GM23338 (cell line): ENCODE measurements at regions not wholly inside any gene's neighbourhood (a gene's known extent, or its start where the extent isn't known, plus 50 kb on each side); places are given as distances from the start of the nearest gene placed in this dataset.

ENCODE experiments used
- ATAC-seq: fragments of 200-7000 bp; cut with Tn5 transposase; 3 replicates; pipeline ENCODE4 v1.9.1; 2020
- DNase-seq: peaks from one replicate; pipeline ENCODE4 v3.0.0-alpha.2; 2015; ENCODE audit warnings: low spot score
- H2AFZ ChIP-seq: fragments of 200-600 bp; sonication (generic); 2 replicates; pipeline ENCODE4 v1.8.0; 2016; ENCODE audit warnings: antibody characterized with exemption, mild to moderate bottlenecking, moderate library complexity
- H3F3A ChIP-seq: fragments of 200-600 bp; sonication (generic); replicated peaks from 2 replicates; pipeline ENCODE4 v1.8.0; 2017; ENCODE audit warnings: antibody characterized with exemption, mixed run types, low read depth
- H3K27ac ChIP-seq: fragments of 200-600 bp; sonication (generic); 2 replicates; pipeline ENCODE4 v1.6.1; 2016; ENCODE audit warnings: low read depth
- H3K27me3 ChIP-seq: fragments of 200-600 bp; sonication (generic); 2 replicates; pipeline ENCODE4 v1.8.0; 2016; ENCODE audit warnings: mild to moderate bottlenecking, mixed run types, moderate library complexity; ENCODE audit not compliant: insufficient read depth
- H3K36me3 ChIP-seq: fragments of 200-600 bp; sonication (generic); 2 replicates; pipeline ENCODE4 v1.8.0; 2016; ENCODE audit warnings: mild to moderate bottlenecking; ENCODE audit not compliant: insufficient read depth
- H3K4me1 ChIP-seq: fragments of 200-600 bp; sonication (generic); 2 replicates; pipeline ENCODE4 v1.8.0; 2016; ENCODE audit warnings: mild to moderate bottlenecking, moderate library complexity; ENCODE audit not compliant: insufficient read depth
- H3K4me2 ChIP-seq: fragments of 200-600 bp; sonication (generic); 2 replicates; pipeline ENCODE4 v1.7.1; 2017; ENCODE audit warnings: mixed run types
- H3K4me3 ChIP-seq: fragments of 200-600 bp; sonication (generic); 2 replicates; pipeline ENCODE4 v1.6.1; 2016; ENCODE audit warnings: mixed run types
- H3K79me2 ChIP-seq: fragments of 200-600 bp; sonication (generic); replicated peaks from 2 replicates; pipeline ENCODE4 v1.8.0; 2017; ENCODE audit warnings: mild to moderate bottlenecking; ENCODE audit not compliant: insufficient read depth
- H3K9me2 ChIP-seq: fragments of 200-600 bp; sonication (generic); 2 replicates; pipeline ENCODE4 v1.8.0; 2017; ENCODE audit not compliant: insufficient read depth
- H4K20me1 ChIP-seq: fragments of 200-600 bp; sonication (generic); replicated peaks from 2 replicates; pipeline ENCODE4 v1.8.0; 2017; ENCODE audit warnings: mild to moderate bottlenecking; ENCODE audit not compliant: insufficient read depth
- H3K27ac Mint-ChIP-seq: 2 replicates; pipeline ENCODE4 v1.8.0; 2020; ENCODE audit warnings: inconsistent platforms, mild to moderate bottlenecking, moderate library complexity, mixed read lengths
- H3K27me3 Mint-ChIP-seq: 3 replicates; pipeline ENCODE4 v1.8.0; 2022; ENCODE audit warnings: low read depth, mild to moderate bottlenecking, moderate library complexity, mixed read lengths, inconsistent platforms; ENCODE audit not compliant: insufficient read depth, poor library complexity
- H3K36me3 Mint-ChIP-seq: 3 replicates; pipeline ENCODE4 v1.8.0; 2021; ENCODE audit warnings: low read depth, mild to moderate bottlenecking, inconsistent platforms, moderate library complexity, mixed read lengths
- H3K4me1 Mint-ChIP-seq: 3 replicates; pipeline ENCODE4 v1.8.0; 2020; ENCODE audit warnings: mild to moderate bottlenecking, inconsistent platforms, mixed read lengths
- H3K4me3 Mint-ChIP-seq: 3 replicates; pipeline ENCODE4 v1.8.0; 2021; ENCODE audit warnings: moderate library complexity, mild to moderate bottlenecking, inconsistent platforms, mixed read lengths
- H3K9me3 Mint-ChIP-seq: 3 replicates; pipeline ENCODE4 v1.8.0; 2020; ENCODE audit warnings: moderate library complexity, mild to moderate bottlenecking, inconsistent platforms, mixed read lengths
- CREB1 ChIP-seq: fragments of 250-450 bp; sonication (Bioruptor Pico); IDR thresholded peaks from 2 replicates; pipeline ENCODE4 v1.5.0; 2020; ENCODE audit warnings: low read depth, mild to moderate bottlenecking, moderate library complexity
- ETS1 ChIP-seq: IDR thresholded peaks from 2 replicates; pipeline ENCODE4 v1.6.1; 2016; ENCODE audit warnings: antibody characterized with exemption
- EZH2 ChIP-seq: fragments of 200-600 bp; sonication (generic); IDR thresholded peaks from one replicate; pipeline ENCODE4 v1.8.0; 2017; ENCODE audit warnings: antibody characterized with exemption, mild to moderate bottlenecking, low read depth; ENCODE audit not compliant: unreplicated experiment
- EZH2phosphoT487 ChIP-seq: fragments of 200-600 bp; sonication (generic); IDR thresholded peaks from one replicate; pipeline ENCODE4 v1.8.1; 2018; ENCODE audit warnings: antibody characterized with exemption; ENCODE audit not compliant: unreplicated experiment
- JUNB ChIP-seq: IDR thresholded peaks from one replicate; pipeline ENCODE4 v1.6.1; 2016; ENCODE audit warnings: antibody characterized with exemption; ENCODE audit not compliant: unreplicated experiment
- NANOG ChIP-seq: IDR thresholded peaks from 2 replicates; pipeline ENCODE4 v1.6.1; 2016; ENCODE audit warnings: antibody characterized with exemption, borderline replicate concordance
- POLR2AphosphoS5 ChIP-seq: IDR thresholded peaks from 2 replicates; pipeline ENCODE4 v1.6.1; 2016; ENCODE audit warnings: antibody characterized with exemption, low read depth
- STAT1 ChIP-seq: IDR thresholded peaks from one replicate; pipeline ENCODE4 v1.6.1; 2016; ENCODE audit warnings: antibody characterized with exemption; ENCODE audit not compliant: unreplicated experiment
- ZNF114 ChIP-seq: fragments of 250-450 bp; sonication (Bioruptor Pico); IDR thresholded peaks from 2 replicates; pipeline ENCODE4 v1.5.0; 2020; ENCODE audit warnings: mild to moderate bottlenecking, moderate library complexity
- ZNF331 ChIP-seq: fragments of 250-450 bp; sonication (Bioruptor Pico); IDR thresholded peaks from 2 replicates; pipeline ENCODE4 v1.5.0; 2020; ENCODE audit warnings: low read depth, mild to moderate bottlenecking, moderate library complexity
- TF ChIP-seq, protein P1 (sequence below), 2 experiments: fragments of 200-600 bp in 1 of 2; sonication (generic) in 1 of 2; conservative IDR thresholded peaks; 2 replicates each; pipeline versions ENCODE4 v1.5.1 to v1.6.1; 2016 to 2017; ENCODE audit warnings: antibody characterized with exemption in 2 of 2, low read depth in 2 of 2, mild to moderate bottlenecking in 2 of 2, moderate library complexity in 1 of 2
- TF ChIP-seq, protein P2 (sequence below): IDR thresholded peaks from one replicate; pipeline ENCODE4 v1.6.1; 2018; ENCODE audit warnings: antibody characterized with exemption; ENCODE audit not compliant: unreplicated experiment
- TF ChIP-seq, protein P3 (sequence below): fragments of 250-450 bp; sonication (Bioruptor Pico); IDR thresholded peaks from 2 replicates; pipeline ENCODE4 v1.5.0; 2020; ENCODE audit warnings: mild to moderate bottlenecking, moderate library complexity

DNA sequence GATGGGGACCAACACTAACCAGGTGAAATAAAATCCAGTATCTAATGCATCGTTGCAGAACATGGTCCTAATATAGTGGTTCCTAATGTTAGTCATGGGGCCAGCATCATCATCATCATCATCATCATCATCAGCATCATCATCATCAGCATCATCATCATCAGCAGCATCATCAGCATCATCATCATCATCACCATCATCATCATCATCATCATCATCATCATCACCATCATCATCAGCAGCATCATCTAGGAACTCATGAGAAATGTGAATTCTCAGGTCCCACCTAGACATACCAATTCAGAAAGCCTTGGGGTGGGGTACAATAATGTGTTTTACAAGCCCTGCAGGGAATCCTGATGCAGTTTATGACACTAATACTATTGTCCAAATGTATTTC, 179.4 kb upstream of the LRRN1 start:
- peaks cover 90% of the 10 kb centered on the region for H3K9me3 Mint-ChIP-seq
- Histone ChIP-seq H4K20me1 (no peaks in the 10 kb centered on the region), H3K79me2 (no peaks in the 10 kb centered on the region), H3K4me1 (peaks cover 7% of the 10 kb centered on the region; the same call in 1 of the 2 replicates), H3K4me2 (no peak overlapping the region), H3K36me3 (no peaks in the 10 kb centered on the region), H3F3A (no peaks in the 10 kb centered on the region), H3K27ac (no peak overlapping the region), H3K4me3 (no peak overlapping the region), H2AFZ (no peak overlapping the region), H3K27me3 (no peaks in the 10 kb centered on the region), H3K9me2 (peaks cover 3% of the 10 kb centered on the region; the same call in 1 of the 2 replicates)
- H3K36me3 Mint-ChIP-seq = peaks cover 23% of the 10 kb centered on the region; the same call in 2 of the 3 replicates
- no peak for ATAC-seq
- H3K4me3 Mint-ChIP-seq = no peak overlapping the region
- no peaks in the 10 kb centered on the region for H3K4me1 Mint-ChIP-seq
- TF ChIP-seq POLR2AphosphoS5 = no peak
- no peak for TF ChIP-seq STAT1
- TF ChIP-seq, protein P1, sequence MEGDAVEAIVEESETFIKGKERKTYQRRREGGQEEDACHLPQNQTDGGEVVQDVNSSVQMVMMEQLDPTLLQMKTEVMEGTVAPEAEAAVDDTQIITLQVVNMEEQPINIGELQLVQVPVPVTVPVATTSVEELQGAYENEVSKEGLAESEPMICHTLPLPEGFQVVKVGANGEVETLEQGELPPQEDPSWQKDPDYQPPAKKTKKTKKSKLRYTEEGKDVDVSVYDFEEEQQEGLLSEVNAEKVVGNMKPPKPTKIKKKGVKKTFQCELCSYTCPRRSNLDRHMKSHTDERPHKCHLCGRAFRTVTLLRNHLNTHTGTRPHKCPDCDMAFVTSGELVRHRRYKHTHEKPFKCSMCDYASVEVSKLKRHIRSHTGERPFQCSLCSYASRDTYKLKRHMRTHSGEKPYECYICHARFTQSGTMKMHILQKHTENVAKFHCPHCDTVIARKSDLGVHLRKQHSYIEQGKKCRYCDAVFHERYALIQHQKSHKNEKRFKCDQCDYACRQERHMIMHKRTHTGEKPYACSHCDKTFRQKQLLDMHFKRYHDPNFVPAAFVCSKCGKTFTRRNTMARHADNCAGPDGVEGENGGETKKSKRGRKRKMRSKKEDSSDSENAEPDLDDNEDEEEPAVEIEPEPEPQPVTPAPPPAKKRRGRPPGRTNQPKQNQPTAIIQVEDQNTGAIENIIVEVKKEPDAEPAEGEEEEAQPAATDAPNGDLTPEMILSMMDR (conservative IDR thresholded peaks at IDR 0.05; ENCODE audit: low read depth in 2 of 2) = no peak
- TF ChIP-seq, protein P2, sequence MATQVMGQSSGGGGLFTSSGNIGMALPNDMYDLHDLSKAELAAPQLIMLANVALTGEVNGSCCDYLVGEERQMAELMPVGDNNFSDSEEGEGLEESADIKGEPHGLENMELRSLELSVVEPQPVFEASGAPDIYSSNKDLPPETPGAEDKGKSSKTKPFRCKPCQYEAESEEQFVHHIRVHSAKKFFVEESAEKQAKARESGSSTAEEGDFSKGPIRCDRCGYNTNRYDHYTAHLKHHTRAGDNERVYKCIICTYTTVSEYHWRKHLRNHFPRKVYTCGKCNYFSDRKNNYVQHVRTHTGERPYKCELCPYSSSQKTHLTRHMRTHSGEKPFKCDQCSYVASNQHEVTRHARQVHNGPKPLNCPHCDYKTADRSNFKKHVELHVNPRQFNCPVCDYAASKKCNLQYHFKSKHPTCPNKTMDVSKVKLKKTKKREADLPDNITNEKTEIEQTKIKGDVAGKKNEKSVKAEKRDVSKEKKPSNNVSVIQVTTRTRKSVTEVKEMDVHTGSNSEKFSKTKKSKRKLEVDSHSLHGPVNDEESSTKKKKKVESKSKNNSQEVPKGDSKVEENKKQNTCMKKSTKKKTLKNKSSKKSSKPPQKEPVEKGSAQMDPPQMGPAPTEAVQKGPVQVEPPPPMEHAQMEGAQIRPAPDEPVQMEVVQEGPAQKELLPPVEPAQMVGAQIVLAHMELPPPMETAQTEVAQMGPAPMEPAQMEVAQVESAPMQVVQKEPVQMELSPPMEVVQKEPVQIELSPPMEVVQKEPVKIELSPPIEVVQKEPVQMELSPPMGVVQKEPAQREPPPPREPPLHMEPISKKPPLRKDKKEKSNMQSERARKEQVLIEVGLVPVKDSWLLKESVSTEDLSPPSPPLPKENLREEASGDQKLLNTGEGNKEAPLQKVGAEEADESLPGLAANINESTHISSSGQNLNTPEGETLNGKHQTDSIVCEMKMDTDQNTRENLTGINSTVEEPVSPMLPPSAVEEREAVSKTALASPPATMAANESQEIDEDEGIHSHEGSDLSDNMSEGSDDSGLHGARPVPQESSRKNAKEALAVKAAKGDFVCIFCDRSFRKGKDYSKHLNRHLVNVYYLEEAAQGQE = no peak
- TF ChIP-seq JUNB = no peak
- TF ChIP-seq, protein P3, sequence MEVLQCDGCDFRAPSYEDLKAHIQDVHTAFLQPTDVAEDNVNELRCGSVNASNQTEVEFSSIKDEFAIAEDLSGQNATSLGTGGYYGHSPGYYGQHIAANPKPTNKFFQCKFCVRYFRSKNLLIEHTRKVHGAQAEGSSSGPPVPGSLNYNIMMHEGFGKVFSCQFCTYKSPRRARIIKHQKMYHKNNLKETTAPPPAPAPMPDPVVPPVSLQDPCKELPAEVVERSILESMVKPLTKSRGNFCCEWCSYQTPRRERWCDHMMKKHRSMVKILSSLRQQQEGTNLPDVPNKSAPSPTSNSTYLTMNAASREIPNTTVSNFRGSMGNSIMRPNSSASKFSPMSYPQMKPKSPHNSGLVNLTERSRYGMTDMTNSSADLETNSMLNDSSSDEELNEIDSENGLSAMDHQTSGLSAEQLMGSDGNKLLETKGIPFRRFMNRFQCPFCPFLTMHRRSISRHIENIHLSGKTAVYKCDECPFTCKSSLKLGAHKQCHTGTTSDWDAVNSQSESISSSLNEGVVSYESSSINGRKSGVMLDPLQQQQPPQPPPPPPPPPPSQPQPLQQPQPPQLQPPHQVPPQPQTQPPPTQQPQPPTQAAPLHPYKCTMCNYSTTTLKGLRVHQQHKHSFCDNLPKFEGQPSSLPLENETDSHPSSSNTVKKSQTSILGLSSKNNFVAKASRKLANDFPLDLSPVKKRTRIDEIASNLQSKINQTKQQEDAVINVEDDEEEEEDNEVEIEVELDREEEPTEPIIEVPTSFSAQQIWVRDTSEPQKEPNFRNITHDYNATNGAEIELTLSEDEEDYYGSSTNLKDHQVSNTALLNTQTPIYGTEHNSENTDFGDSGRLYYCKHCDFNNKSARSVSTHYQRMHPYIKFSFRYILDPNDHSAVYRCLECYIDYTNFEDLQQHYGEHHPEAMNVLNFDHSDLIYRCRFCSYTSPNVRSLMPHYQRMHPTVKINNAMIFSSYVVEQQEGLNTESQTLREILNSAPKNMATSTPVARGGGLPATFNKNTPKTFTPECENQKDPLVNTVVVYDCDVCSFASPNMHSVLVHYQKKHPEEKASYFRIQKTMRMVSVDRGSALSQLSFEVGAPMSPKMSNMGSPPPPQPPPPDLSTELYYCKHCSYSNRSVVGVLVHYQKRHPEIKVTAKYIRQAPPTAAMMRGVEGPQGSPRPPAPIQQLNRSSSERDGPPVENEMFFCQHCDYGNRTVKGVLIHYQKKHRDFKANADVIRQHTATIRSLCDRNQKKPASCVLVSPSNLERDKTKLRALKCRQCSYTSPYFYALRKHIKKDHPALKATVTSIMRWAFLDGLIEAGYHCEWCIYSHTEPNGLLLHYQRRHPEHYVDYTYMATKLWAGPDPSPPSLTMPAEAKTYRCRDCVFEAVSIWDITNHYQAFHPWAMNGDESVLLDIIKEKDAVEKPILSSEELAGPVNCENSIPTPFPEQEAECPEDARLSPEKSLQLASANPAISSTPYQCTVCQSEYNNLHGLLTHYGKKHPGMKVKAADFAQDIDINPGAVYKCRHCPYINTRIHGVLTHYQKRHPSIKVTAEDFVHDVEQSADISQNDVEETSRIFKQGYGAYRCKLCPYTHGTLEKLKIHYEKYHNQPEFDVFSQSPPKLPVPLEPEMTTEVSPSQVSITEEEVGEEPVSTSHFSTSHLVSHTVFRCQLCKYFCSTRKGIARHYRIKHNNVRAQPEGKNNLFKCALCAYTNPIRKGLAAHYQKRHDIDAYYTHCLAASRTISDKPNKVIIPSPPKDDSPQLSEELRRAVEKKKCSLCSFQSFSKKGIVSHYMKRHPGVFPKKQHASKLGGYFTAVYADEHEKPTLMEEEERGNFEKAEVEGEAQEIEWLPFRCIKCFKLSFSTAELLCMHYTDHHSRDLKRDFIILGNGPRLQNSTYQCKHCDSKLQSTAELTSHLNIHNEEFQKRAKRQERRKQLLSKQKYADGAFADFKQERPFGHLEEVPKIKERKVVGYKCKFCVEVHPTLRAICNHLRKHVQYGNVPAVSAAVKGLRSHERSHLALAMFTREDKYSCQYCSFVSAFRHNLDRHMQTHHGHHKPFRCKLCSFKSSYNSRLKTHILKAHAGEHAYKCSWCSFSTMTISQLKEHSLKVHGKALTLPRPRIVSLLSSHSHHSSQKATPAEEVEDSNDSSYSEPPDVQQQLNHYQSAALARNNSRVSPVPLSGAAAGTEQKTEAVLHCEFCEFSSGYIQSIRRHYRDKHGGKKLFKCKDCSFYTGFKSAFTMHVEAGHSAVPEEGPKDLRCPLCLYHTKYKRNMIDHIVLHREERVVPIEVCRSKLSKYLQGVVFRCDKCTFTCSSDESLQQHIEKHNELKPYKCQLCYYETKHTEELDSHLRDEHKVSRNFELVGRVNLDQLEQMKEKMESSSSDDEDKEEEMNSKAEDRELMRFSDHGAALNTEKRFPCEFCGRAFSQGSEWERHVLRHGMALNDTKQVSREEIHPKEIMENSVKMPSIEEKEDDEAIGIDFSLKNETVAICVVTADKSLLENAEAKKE (CRISPR knock-in tag) = no peak
- no peak for TF ChIP-seq NANOG
- TF ChIP-seq CREB1 (CRISPR knock-in tag) = no peak
- no peak for TF ChIP-seq ETS1
- TF ChIP-seq ZNF331 (CRISPR knock-in tag) = no peak
- no peak for TF ChIP-seq EZH2phosphoT487
- no peak for TF ChIP-seq EZH2
- TF ChIP-seq ZNF114 (CRISPR knock-in tag) = no peak
- H3K27ac Mint-ChIP-seq = no peak overlapping the region
- DNase-seq = no peak
- H3K27me3 Mint-ChIP-seq = peaks cover 3% of the 10 kb centered on the region
